HG03139 (cell line): ENCODE measurements at regions not wholly inside any gene's neighbourhood (a gene's known extent, or its start where the extent isn't known, plus 50 kb on each side); places are given as distances from the start of the nearest gene placed in this dataset.
"Not testable (repeated sequence)": the region's sequence is repeated elsewhere in the genome, so short reads cannot be mapped to it uniquely, and the experiment has no call there.

Source experiments
- ATAC-seq: cut with Tn5 transposase; IDR thresholded peaks from one replicate; pipeline ENCODE4 v1.9.1; 2021; ENCODE audit not compliant: unreplicated experiment

DNA sequence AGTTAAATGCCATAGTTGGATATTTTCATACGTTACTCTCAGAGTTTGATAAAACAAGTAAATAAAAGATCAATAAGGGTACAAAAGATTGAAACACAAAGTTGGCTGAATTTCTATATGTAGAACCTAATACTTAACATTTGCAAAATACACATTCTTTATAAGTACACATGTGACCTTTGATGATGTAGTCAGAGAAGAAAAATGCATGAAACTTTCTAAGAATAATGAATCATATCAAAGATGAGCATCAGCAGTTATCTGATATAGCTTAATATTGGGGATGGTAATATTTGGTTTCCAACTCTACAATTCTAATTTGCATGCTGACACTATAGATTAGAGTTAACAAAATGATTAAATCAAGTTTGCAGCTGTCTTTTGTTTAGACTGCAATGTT lies 188.0 kb upstream of the TGFBR2 start:
- no peak for ATAC-seq

DNA sequence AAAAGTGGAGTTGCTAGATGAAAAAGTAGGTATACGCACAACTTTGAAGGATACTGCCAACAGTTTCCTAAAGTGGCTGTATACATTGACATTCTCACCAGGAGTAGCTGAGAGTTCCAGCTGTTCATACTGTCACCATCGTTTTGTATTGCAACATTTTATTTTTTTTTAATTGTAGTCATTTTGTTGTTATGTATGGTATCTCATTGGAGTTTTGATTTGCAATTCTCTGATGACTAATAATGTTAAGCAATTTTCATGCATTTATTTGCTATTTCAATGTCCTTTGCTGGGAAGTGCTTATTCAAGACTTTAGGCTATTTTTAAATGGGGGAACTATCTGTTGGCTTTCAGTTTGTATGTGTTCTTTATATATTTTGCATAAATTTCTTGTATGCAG lies 185.1 kb upstream of the TGFBR2 start:
- no peak for ATAC-seq

DNA sequence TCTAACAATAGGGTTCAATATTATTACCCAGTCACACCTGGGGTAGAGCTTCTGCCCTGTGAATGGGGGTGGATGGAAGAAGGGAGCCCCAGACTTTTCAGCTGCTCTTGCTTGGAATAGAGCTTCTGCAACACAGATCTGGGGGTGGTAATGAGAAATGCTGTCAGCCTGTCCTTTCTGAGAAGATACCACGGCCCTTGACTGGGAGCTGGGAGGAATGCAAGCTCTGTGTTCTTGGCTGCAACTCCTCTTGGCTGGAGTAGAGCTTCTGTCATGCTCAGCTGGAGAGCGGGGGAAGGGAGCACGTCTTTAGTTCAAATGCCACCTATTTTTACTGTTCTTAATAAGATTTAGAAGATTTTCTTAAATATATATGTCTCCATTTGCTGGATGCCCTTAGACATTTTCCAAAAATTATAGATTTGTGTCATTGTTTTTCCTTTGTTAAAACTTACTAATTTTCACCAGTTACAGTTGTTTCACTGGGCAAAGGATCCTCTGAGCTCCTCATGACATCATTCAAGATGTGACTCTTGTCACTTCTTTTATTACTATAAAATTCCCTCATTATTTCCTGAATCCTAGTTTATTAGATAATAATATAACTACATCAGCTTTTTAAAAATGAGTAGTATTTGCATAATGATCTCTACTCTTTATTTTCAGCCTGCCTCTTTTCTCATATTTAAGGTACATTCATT lies 180.0 kb upstream of the TGFBR2 start:
- no peak for ATAC-seq

DNA sequence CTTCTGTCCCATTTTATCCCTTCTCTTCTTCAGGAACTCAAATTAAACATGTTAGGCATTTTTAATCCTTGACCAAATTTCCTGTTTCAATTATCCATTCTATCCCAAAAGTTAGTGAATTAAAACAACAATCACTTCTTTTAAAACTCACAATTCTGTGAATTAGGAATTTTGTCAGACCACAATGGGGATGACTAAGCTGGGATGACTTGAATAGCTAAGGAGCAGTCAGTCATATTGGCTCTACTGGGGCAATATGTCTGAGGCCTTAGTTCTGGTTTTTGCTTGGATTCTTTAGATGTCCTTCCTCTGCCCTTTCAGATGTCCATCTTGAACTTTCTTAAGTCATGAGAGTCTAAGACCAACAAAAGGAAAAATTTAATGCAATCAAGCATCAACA lies 178.2 kb upstream of the TGFBR2 start:
- no peak for ATAC-seq

DNA sequence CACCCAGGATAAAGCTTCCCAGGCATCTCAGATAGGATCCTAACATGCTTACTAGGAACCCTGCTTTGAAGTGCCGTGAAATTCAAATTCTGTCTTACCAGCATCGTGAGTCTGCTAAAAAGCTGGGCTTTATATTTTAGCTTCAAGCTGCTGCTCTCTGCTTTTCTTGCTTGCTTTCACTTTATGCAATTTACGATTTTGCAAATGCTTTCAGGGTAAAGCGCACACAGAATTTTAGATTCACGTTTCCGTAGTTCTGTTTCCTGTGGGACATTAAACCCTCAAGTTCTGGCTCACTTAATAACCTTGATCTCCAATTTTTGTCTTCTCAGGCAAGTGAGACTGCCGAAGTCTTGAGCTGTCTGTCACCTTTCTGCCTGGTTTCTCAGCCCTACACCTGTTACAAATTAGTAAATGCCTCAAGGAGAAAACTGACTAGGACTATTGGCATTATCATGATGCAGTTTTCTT lies 170.5 kb upstream of the TGFBR2 start:
- ATAC-seq = no peak

DNA sequence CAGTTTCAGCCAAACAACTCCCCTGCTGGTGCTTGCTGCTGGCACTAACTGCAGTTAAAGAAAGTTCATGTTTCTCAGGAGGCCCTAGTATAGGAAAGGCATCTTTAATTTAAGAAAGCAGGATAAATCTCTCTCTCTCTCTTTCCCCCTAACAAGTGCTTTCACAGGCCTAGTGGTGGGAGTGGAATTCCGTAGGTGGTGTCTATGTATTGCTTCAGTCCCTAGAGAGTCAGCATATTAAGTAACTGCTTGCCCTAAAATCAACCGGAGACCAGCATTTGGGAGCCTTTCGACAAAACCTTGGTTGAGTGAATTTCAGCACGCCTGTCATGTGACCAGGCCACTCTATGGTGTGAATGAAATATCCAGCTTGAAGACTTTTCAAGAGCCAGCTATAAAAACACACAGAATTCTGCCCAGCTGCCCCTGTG lies 169.2 kb upstream of the TGFBR2 start:
- no peak for ATAC-seq

DNA sequence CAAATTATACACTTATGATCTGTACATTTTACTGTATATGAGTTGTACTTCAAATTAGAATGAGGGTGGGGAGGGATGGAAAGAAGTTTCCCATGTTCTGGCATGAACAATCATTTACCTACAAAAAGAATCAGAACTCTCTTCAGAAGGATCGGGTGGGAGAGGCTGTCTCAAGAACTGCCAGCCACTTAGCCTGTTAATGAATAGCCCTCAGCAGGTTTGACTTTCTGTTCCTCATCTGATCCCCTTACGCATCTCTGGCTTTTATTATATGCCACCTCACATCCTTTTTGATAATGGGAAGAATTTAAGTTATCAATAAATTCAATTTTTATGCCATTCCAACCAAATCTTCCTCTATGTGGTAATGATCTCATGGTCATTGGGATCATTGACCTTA lies 168.3 kb upstream of the TGFBR2 start:
- ATAC-seq = no peak

DNA sequence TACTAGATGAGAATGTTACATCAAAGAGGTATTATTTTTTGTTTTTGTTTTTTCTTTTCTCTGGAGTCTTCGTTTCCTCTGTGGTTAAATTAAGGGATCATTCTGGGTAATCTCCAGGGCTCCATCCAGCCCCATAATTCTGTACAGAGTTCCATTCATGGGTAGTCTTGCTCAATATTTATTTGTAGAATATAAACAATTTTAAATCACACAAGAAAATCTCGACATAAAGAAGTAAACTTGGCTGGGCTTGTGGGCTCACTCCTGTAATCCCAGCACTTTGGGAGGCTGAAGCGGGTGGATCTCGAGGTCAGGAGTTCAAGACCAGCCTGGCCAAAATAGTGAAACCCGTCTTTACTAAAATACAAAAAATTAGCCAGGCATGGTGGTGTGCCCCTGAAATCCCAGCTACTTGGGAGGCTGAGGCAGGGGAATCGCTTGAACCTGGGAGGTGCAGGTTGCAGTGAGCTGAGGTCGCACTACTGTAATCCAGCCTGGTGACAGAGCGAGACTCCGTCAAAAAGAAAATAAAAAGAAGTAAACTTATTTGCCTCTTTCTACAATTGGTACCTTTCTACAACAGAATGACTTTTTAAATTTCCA lies 166.8 kb upstream of the TGFBR2 start:
- ATAC-seq = no peak

DNA sequence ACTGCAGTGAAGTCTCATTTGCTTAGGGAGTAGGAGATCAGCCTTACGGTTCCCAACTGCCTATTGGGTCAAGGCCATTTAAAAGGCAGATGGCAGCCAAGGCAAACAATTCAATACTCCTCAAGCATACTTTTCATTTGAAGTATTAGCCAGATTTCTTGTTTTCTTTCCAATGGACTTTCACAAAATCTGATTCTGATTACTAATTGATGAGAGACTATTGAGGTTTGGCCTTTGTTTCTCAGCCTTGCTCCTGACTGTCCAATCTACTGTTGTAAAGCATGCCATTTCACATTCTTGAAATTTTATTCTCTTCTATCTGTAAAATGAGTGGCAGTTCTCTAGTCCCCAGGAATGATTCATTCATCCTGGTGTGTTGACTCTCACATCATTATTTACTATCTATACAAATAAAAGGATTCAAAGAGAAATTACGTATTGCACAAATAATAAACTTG lies 166.2 kb upstream of the TGFBR2 start:
- no peak for ATAC-seq

DNA sequence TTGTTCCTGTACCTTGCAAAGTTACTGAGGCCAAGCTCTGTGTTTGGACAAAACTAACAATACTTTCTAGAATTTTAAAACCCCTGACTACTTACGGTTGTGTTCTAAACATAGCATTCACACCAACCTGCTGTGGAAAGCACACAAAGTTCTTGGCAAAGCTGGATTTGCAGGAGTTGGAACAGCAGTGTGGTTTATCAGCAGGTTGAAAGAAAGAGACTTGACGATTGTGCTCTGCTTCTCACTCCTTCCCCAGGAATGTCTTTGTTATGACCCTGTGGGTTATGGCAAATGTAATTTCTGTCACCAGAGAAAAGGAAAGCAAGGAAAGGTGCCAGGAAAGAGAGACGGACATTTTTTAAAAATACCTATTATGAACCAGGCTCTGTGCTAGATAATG lies 165.5 kb upstream of the TGFBR2 start:
- no peak for ATAC-seq

DNA sequence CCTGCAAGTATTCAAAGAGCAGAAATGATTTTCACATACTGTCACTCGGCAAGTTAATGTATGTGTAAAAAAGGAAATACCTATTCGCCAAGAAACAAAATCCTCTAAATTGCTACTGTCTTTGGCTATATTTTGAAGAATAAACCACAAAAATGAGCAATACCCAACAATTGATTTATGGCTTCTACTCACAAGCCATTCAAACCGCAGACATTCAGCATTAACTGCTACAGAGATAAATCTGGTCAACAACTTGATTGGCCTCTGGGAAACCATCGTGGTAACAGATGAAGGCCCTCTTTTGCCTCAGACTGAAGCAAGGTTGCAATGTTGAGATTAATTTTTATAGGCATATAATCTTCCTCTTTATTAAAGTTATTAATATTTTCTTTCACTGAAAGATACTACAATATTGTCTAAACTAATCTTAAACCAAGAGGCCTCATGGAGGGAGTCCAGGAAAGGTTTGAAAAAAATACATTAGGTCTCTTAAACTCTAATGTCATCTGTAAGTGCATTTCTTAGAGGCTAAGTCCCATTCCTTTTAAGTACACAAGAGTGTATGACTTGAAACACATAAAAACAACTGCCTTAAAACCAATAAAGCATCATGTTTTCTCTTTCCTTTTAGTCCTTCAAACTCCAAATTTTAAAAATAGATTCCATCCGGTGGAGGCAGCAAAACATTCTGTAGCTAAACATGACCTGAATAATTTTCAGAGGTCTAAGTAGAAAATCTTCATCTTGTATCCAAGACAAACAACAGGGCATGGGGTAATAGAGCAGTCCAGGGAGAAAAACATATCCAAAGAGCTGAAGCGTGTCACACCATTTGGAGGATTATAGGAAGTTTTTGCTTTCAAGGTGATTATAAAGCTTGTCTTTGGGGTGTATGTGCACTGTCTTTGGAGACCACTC lies 162.4 kb upstream of the TGFBR2 start:
- no peak for ATAC-seq

DNA sequence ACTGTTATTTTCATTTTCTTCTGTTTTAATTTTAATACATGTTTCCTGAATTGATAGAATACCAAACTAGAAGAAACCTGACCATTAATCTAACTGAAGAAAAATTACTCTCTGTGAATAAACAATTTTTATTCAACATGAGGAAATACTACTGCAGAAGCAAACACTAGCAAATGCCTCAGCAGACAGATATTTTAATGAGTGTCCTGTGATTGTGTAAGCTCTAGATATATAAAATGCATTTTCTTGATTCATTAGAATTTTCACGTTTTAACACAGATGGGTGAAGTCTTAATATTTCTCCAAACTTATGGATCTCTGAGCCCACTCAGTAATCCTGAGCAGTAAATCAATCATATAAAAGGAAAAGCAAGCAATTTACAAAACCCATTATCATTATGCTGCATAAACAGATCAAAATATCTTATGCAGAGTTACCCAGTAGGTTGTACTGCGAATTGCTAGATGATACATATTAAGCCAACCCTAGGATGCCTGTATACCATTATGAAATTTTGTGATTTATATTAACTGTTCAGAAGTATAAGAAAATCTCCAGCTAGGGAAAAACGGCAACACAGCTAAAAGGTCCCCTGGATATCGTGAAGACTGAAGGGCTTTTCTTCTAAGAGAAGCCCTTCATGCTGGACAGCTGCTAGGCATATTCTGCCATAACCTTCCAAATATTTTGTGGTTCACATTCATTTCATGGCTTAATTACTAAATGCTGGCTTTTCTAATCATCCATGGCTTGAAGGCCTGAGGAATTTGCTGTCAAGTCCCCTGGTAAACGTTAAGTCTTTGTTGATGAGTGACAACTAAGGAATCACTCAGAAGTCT lies 157.7 kb upstream of the TGFBR2 start:
- ATAC-seq = no peak

DNA sequence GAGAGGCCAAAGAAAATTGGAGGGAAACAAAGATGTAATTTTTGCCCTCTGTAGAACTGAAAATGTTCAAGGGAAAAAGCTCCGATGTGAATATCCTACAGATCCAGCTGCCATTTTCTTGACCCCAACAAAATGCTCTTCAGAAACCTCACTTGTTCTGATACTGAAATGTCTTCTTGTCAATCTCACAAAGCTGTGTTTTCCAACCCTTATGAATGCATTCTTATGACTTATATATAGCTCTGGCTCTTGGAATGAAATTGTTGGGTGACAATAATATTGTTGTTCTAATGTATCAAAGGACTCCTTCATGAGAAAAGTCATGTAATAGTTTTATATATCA lies 157.1 kb upstream of the TGFBR2 start:
- no peak for ATAC-seq

DNA sequence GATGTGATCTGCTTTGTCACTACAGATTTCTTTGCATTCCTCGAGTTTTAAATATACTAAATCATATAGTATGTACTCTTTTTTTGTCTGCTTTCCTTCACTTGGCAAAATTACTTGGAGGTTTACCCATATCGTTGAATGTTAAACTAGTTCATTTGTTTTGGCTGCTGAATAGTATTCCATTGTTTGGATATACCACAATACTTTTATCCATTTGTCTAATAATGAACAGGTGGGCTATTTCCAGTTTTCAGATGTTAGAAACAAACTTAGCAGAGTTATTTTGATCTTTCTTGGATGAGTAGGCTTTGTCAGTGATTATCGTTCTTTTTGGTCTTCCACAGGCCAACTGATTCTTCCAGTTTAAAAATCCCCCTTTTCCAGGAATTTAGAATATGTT lies 154.0 kb upstream of the TGFBR2 start:
- no peak for ATAC-seq

DNA sequence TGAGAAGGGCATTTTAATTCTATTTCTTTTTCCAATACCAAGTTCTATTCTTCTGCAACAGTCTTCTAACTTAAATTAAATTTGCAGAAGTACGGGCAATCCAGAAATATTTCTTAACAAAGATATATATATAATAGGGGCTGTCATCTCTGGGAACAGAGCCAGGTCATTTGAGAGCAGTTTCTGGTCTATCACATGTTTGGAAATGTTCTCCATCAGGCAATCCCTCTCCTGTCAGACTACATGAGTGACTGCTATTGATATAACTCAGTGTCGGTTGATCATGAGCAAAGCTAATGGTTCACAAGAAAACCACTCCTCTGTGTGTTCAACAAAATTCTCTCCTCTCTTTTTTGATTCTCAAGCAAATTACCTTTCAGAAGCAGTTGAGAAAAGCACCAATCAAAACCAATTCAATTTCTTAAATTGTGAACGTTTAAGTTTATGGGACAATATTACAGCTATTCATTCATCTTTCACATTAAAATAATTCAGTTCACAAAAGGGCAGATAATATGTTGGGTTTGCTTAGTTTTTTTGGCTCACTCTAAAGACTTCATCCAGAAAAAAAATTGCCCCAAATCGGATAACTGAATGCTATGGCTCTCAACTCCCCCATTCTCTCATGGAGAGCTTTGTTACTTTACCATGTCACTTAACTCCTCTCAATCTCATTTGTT lies 152.9 kb upstream of the TGFBR2 start:
- ATAC-seq = no peak

DNA sequence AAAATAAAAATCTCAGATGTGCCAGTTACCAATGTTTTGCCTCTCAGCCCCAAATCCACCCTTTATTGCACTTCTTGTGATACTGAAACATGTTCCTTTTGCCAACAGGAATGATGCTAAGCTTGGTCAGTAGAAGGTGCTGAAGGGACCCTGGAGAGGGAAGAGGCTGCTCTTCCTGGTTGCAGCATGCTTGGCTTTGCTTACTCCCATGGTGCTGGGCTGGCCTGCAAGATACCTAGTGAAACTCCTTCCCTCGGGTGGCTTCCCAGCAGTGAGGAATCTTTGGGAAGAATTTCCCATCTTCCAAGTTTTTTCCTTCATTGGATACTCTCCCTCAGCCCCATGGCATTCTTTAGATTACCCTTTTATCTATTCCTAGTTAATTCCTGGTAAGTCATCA lies 151.8 kb upstream of the TGFBR2 start:
- ATAC-seq = no peak

DNA sequence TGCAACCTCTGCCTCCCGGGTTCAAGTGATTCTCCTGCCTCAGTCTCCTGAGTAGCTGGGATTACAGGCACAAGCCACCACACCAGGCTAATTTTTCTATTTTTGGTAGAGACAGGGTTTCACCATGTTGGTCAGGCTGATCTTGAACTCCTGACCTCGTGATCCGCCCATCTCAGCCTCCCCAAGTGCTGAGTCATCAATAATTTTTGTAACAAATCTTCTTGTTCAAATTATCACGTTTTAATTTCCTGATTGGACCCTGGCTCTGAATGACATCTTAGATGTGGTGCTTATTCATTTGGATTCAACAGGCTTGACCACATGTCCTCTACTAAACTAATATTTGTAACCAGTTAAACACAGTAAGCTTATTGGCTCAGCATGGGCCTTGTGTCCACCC lies 151.3 kb upstream of the TGFBR2 start:
- not testable (repeated sequence) for ATAC-seq

DNA sequence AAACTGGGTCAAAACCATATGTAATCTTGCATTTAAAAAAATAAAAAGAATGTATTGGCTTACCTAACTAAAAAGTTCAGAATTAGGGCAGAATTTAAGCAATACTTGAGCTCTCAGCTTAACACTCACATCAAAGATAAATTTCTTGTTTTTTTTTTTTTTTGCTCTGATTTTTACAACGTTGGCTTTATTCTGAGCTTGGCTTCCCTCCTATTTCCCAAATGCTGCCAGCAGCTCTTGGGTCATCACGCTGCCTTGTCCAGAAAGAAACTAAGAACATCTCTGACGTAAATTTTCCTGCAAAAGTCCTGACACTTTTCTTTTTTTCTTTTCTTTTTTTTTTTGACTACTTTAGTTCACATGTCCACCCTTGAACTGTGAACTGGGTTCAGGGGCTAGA lies 150.6 kb upstream of the TGFBR2 start:
- ATAC-seq = no peak

DNA sequence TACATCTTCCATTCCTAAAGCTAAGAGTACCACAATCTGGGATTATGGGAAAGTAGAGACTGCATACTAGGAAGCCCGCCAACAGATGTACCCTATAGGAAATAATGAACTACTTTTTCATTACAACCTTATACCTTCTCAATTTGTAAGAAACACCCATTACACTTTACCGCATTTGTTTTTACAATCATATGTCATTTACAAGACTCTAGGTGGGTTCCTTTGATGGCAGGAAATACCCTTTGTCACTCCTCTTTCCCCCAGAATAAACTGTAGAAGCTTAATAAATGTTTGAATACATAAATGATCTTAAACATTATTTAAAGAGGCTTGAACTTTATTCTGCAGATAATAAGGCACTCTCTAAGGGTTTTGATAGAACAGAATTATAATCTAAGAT lies 150.1 kb upstream of the TGFBR2 start:
- ATAC-seq = no peak

DNA sequence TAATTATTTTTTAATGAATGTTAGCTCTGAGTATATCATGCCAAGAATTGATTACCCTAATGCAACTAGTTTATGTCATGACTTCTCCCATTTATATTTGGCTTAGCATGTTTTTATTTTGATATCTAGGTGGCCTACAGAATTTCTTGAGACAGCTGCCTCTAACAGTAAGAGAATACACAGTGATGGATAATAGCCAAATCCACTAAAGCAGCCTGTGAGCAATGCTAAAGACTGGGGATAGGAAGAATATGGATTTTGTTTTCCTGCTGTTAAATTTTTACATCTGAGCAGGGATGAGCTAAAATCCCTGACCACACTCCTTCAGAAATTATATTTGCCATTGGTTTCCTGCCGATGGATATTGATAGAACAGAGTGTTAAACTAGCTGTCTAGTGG lies 149.3 kb upstream of the TGFBR2 start:
- ATAC-seq = no peak
